C4-2B (cell line): ENCODE measurements at regions not wholly inside any gene's neighbourhood (a gene's known extent, or its start where the extent isn't known, plus 50 kb on each side); places are given as distances from the start of the nearest gene placed in this dataset.

Source experiments
- H3K27ac ChIP-seq: fragments of 450-650 bp; 2 replicates; pipeline ENCODE4 v1.5.1; 2017
- ZFX ChIP-seq: fragments of 450-650 bp; IDR thresholded peaks from 2 replicates; pipeline ENCODE4 v1.6.1; 2017
- TF ChIP-seq, protein P1 (sequence below): fragments of 450-650 bp; conservative IDR thresholded peaks from 2 replicates; pipeline ENCODE4 v1.5.1; 2017; ENCODE audit warnings: mild to moderate bottlenecking

DNA sequence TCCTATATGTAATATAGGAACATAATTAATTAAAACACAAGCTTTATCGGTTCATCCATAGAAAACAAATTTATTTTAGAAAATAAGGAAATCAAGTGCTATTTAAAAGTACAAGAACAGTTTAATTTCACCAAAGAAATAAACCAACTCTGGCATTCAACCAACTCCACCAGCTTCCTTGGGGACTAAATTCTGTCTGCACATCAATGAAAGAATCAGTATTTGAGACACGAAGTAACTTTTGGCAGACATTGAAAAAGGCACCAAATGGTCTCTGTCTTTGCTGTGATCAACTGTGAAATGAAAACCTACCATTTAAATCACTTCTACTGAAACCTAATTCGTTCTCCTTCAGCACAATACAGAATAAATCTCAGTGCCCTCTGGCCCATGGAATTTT is 719.7 kb upstream of the GRIA3 start:
- TF ChIP-seq ZFX = no peak
- TF ChIP-seq, protein P1, sequence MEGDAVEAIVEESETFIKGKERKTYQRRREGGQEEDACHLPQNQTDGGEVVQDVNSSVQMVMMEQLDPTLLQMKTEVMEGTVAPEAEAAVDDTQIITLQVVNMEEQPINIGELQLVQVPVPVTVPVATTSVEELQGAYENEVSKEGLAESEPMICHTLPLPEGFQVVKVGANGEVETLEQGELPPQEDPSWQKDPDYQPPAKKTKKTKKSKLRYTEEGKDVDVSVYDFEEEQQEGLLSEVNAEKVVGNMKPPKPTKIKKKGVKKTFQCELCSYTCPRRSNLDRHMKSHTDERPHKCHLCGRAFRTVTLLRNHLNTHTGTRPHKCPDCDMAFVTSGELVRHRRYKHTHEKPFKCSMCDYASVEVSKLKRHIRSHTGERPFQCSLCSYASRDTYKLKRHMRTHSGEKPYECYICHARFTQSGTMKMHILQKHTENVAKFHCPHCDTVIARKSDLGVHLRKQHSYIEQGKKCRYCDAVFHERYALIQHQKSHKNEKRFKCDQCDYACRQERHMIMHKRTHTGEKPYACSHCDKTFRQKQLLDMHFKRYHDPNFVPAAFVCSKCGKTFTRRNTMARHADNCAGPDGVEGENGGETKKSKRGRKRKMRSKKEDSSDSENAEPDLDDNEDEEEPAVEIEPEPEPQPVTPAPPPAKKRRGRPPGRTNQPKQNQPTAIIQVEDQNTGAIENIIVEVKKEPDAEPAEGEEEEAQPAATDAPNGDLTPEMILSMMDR = no peak
- H3K27ac ChIP-seq = no peak overlapping the region

- TF ChIP-seq ZFX = no peak
- TF ChIP-seq, protein P1 = no peak
- no peak overlapping the region for H3K27ac ChIP-seq
Observed at GRCh38 chrX:122475306-122475705, 708.8 kb upstream of the GRIA3 start.

GRCh38 chrX:122500556-122500955 is 683.5 kb upstream of the GRIA3 start:
- no peak overlapping the region for H3K27ac ChIP-seq
- no peak for TF ChIP-seq ZFX
- TF ChIP-seq, protein P1 = no peak

GRCh38 chrX:122501652-122502051 is 682.4 kb upstream of the GRIA3 start:
- no peak overlapping the region for H3K27ac ChIP-seq
- no peak for TF ChIP-seq ZFX
- TF ChIP-seq, protein P1 = no peak

GRCh38 chrX:122504026-122504425 is 680.1 kb upstream of the GRIA3 start:
- H3K27ac ChIP-seq = no peak overlapping the region
- TF ChIP-seq, protein P1 = no peak
- no peak for TF ChIP-seq ZFX

DNA sequence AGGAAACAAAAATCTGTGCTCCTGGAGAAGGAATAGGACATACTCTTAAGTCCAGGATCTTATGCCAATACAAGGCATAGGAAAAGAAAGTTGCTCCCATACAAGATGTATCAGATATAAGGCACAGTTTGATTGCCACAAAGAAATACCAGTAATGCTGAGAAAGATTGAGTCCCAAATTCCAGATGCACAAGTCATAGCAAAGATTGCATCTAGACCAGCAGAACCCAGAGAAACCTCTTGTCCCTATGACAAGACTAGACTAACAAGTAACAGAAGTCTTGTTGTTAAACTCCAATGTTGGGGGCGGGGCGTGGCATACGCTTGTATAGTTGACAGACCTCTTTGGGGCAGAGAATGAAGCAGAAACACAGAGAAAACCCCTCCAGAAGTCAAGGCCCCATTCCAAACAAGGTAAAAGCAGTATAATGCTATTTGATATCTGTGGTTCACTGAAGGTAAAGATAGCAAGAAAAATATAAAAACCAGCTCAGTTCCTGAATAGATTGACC is 671.5 kb upstream of the GRIA3 start:
- no peak for TF ChIP-seq ZFX
- TF ChIP-seq, protein P1 = no peak
- no peak overlapping the region for H3K27ac ChIP-seq

DNA sequence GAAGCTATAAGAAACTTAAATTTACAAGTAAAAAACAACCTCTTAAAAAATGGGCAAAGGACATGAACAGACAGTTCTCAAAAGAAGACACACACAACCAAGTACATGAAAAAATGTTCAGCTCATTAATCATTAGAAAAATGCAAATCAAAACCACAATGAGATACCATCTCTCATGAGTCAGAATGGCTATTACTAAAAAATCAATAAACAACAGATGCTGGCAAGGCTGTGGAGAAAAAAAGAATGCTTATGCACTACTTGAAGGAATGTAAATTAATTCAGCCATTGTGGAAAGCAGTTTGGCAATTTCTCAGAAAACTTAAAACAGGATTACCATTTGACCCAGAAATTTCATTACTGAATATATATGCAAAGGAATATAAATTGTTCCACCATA is 666.3 kb upstream of the GRIA3 start:
- TF ChIP-seq ZFX = no peak
- TF ChIP-seq, protein P1 = no peak
- no peak overlapping the region for H3K27ac ChIP-seq
